Body of pancreas (tissue), 4 donors: ENCODE measurements at regions not wholly inside any gene's neighbourhood (a gene's known extent, or its start where the extent isn't known, plus 50 kb on each side); places are given as distances from the start of the nearest gene placed in this dataset.

Experiments
- ATAC-seq: fragments of 150-250 bp; one replicate; pipeline ENCODE4 v1.9.1; 2016
- DNase-seq, 4 donors: peaks; one replicate each; pipeline ENCODE4 v3.0.0-alpha.2; 2019
- H3K27ac ChIP-seq, 4 donors: fragments of 200-600 bp; sonication (generic); 1 replicate in 3 of 4; 2 replicates in 1 of 4; pipeline versions ENCODE4 v1.5.1 to v1.6.1; 2016 to 2019; ENCODE audit warnings: mild to moderate bottlenecking in 1 of 4, mixed read lengths in 1 of 4, moderate library complexity in 1 of 4
- H3K27me3 ChIP-seq, 2 donors: fragments of 200-600 bp; sonication (generic); one replicate each; pipeline ENCODE4 v1.6.0; 2016; ENCODE audit warnings: mild to moderate bottlenecking in 1 of 2
- H3K36me3 ChIP-seq, 2 donors: fragments of 200-600 bp; sonication (generic); replicated peaks in 1 of 2; 2 replicates each; pipeline ENCODE4 v1.5.1; 2016; ENCODE audit warnings: low read depth in 2 of 2; ENCODE audit not compliant: insufficient read depth in 1 of 2
- H3K4me1 ChIP-seq: fragments of 200-600 bp; sonication (generic); one replicate; pipeline ENCODE4 v1.6.0; 2016
- H3K4me3 ChIP-seq, 2 donors: fragments of 200-600 bp; sonication (generic); 1 replicate in 1 of 2; 2 replicates in 1 of 2; pipeline ENCODE4 v1.5.1; 2016 to 2019
- H3K9me3 ChIP-seq, 3 donors: fragments of 200-600 bp; sonication (generic); 1 replicate in 2 of 3; 2 replicates in 1 of 3; pipeline ENCODE4 v1.5.1; 2016
- POLR2A ChIP-seq, 3 donors: fragments of 450-650 bp; IDR thresholded peaks; one replicate each; pipeline ENCODE4 v1.6.1; 2016; ENCODE audit warnings: antibody characterized with exemption in 3 of 3, mild to moderate bottlenecking in 2 of 3
- WGBS, 2 donors: methylation state at CpG; one replicate each; pipeline ENCODE4 v1.1.5; 2017; 5-methylcytosine and 5-hydroxymethylcytosine counted together
- intact Hi-C: fragments of 100-400 bp; cut with DNase I; formaldehyde crosslinking; loops from one replicate; pipeline ENCODE4 v1.15.1; 2023
- TF ChIP-seq, protein P1 (sequence below), 7 experiments: fragments of 450-650 bp in 4 of 7; fragments of 200-600 bp in 3 of 7; sonication (generic) in 3 of 7; IDR thresholded peaks; one replicate each; pipeline ENCODE4 v1.5.1; 2016 to 2019; ENCODE audit warnings: antibody characterized with exemption in 7 of 7

DNA sequence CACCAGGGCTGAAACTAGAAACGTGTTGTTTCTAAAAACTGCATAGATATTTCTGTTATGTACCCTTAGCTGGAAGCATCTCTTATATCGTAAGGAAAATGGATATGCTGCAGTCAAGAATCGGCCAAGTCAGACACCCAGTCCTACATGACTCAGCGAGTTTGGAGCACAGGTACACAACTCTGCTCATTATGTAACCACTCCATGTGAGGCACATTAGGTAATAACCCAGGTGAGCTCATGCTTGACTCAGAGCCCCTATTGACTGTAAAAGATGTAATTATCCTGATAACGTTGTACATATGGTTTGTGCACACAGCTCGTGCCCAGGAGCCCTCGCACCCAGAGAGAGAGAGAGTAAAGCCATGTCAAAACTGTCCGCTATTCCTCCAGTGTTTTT, 593.7 kb upstream of the ACO1 start:
- TF ChIP-seq POLR2A (IDR thresholded peaks at IDR 0.05), result no peak
- H3K4me3 ChIP-seq, result no peak overlapping the region
- H3K27ac ChIP-seq, result no peak overlapping the region
- ATAC-seq, result no peak
- H3K27me3 ChIP-seq, result no peaks in the 10 kb centered on the region
- no peaks in the 10 kb centered on the region for H3K36me3 ChIP-seq
- WGBS, 2 donors, result 66 to 69% methylated on average over 8 of the region's 8 CpGs
- H3K4me1 ChIP-seq, result no peaks in the 10 kb centered on the region
- no peaks in the 10 kb centered on the region for H3K9me3 ChIP-seq
- intact Hi-C loops, result no loop called here
- DNase-seq, result no peak

DNA sequence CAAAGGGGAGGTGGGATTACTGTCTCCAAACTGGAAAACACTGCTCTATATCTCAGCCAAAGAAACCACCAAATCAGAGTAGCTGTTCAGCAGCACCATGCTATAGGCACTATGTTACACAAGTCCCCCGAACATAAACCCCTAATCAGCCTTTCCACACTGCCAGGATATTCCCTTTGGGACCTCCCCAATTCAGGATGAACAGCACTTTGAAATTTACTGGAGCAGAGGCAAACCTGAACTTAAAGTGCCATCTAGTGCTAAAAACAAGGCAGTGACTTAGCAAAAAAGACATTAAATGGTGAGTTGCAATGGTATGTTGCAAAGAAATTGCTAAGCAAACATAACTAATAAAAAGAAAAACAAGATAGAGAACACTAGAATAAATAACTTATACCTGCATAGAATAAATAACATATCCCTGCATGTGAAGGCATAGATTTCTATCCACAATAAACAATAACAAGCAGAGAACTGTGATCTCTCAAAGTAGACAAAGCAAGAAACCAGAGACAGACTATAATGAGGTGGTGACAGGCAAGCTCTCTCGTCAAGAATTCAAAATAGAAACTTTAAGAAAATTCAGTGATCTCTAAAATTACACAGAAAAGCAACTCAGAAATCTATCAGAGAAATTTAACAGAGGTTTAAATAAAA, 584.4 kb upstream of the ACO1 start:
- H3K27me3 ChIP-seq, result no peaks in the 10 kb centered on the region

DNA sequence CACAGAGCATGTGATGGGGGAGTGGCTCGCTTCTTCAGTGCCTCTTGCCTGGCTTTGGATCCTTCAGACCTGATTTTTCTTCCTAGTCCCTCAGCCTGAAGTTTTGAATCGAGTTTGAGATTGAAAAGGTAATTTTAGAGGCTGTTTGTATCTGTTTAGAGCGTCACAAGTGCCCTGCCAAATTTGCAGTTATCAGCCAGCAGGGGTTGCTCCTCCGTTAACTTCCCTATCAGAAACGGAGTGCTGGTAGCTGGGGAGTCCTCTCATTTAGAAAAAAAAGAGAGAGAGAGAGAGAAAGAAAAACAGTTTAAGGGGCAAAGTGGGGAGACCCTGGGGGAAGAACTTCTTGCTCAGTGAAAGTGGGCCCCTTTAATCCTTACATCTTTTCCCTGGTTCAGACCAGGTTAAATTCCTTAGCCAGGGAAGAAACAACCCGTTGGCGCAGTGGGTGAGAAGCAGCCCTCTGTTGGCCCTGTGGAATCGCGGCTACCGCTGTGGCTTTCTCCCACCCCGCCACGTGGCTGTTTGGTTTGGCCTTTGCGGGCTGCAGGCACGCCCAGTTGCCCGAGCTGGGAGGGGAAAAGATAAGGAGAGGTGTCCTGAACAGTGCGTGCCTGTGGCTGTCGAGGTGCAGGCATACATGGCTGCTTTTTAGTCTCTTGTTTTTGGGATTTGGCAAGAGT, 576.7 kb upstream of the ACO1 start:
- no peaks in the 10 kb centered on the region for H3K36me3 ChIP-seq
- no peaks in the 10 kb centered on the region for H3K9me3 ChIP-seq
- H3K4me3 ChIP-seq, result no peak overlapping the region
- no peak overlapping the region for H3K27ac ChIP-seq
- TF ChIP-seq, protein P1, sequence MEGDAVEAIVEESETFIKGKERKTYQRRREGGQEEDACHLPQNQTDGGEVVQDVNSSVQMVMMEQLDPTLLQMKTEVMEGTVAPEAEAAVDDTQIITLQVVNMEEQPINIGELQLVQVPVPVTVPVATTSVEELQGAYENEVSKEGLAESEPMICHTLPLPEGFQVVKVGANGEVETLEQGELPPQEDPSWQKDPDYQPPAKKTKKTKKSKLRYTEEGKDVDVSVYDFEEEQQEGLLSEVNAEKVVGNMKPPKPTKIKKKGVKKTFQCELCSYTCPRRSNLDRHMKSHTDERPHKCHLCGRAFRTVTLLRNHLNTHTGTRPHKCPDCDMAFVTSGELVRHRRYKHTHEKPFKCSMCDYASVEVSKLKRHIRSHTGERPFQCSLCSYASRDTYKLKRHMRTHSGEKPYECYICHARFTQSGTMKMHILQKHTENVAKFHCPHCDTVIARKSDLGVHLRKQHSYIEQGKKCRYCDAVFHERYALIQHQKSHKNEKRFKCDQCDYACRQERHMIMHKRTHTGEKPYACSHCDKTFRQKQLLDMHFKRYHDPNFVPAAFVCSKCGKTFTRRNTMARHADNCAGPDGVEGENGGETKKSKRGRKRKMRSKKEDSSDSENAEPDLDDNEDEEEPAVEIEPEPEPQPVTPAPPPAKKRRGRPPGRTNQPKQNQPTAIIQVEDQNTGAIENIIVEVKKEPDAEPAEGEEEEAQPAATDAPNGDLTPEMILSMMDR (IDR thresholded peaks at IDR 0.05), result no peak
- TF ChIP-seq POLR2A (IDR thresholded peaks at IDR 0.05), result no peak
- H3K27me3 ChIP-seq, result no peaks in the 10 kb centered on the region
- no peaks in the 10 kb centered on the region for H3K4me1 ChIP-seq
- DNase-seq (no peak), ATAC-seq (no peak)
- 56 to 77% methylated on average over 17 of the region's 17 CpGs for WGBS, 2 donors
- intact Hi-C loops, result no loop called here

More for the DNA sequence above, 584.4 kb upstream of the ACO1 start:
- Histone ChIP-seq H3K36me3 (no peaks in the 10 kb centered on the region), H3K9me3 (no peaks in the 10 kb centered on the region), H3K4me1 (no peaks in the 10 kb centered on the region), H3K4me3 (no peak overlapping the region), H3K27ac (no peak overlapping the region)
- no peak for TF ChIP-seq POLR2A (IDR thresholded peaks at IDR 0.05)
- TF ChIP-seq, protein P1 (IDR thresholded peaks at IDR 0.05), result peak in 4 of 7 experiments; percentile 23 to 37 (median 25)
- intact Hi-C loops, result no loop called here
- ATAC-seq (no peak), DNase-seq (no peak)
- WGBS, 2 donors, result 29 to 48% methylated on average over 2 of the region's 2 CpGs

DNA sequence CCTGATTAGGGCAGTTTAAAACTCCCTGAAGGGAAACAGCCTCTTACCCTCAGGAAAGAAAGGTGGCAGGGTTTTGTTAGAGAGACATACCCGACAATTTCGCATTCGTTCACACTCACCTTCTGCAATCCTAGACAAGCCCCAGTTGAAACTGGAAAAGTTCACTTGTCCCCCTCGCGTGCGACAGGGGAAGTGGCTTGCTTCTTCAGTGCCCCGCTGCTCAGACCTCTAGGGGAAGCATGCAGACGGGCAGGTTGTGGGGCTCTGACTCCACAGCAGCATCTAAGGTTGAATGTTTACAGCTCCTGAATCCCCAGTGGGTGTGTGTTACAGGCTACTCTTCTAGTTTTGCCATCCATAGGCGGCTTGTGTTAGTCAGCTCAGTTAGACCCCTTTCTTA, 575.7 kb upstream of the ACO1 start:
- 62 to 83% methylated on average over 9 of the region's 9 CpGs for WGBS, 2 donors
- no peak for ATAC-seq
- Histone ChIP-seq H3K27me3 (no peaks in the 10 kb centered on the region), H3K9me3 (no peaks in the 10 kb centered on the region), H3K36me3 (no peaks in the 10 kb centered on the region), H3K4me1 (no peaks in the 10 kb centered on the region), H3K27ac (no peak overlapping the region), H3K4me3 (no peak overlapping the region)
- TF ChIP-seq, protein P1 (IDR thresholded peaks at IDR 0.05), result no peak
- no peak for TF ChIP-seq POLR2A (IDR thresholded peaks at IDR 0.05)
- intact Hi-C loops, result no loop called here
- DNase-seq, result no peak

DNA sequence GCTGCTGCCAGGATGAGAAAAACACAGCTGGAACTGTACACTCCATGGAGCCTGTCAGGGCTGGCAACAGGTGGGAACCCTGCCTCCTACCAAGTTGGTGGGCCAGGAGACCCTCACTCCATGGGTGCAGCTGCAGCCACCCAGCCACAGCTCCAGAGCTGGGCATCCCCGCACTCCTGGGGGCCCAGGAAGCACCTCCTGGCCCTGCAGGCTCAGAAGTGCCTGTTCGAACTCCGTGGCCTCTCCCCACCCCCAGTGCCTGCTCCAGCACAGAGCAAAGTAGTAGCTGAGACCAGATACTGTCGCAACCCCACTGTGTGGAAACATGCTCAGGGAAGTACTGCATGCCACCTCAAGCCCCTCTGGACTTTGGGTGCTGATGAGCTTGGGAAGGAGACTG, 564.0 kb upstream of the ACO1 start:
- Histone ChIP-seq H3K27ac (no peak overlapping the region), H3K9me3 (no peaks in the 10 kb centered on the region), H3K4me3 (no peak overlapping the region), H3K4me1 (peaks cover 5% of the 10 kb centered on the region), H3K36me3 (no peaks in the 10 kb centered on the region), H3K27me3 (no peaks in the 10 kb centered on the region)
- TF ChIP-seq, protein P1 (IDR thresholded peaks at IDR 0.05), result no peak
- TF ChIP-seq POLR2A (IDR thresholded peaks at IDR 0.05), result no peak
- intact Hi-C loops, result no loop called here
- no peak for ATAC-seq
- no peak for DNase-seq
- 80% methylated on average over 1 to 4 of the region's 4 CpGs for WGBS, 2 donors
